ENCODE measurements at regions not wholly inside any gene's neighbourhood (a gene's known extent, or its start where the extent isn't known, plus 50 kb on each side); places are given as distances from the start of the nearest gene placed in this dataset.

- TF ChIP-seq CTCF (IDR thresholded peaks at IDR 0.05; ENCODE audit: low read depth, low read length, missing input control) (no peak), REST (IDR thresholded peaks at IDR 0.05) (no peak), YY1 (IDR thresholded peaks at IDR 0.05) (no peak), TAF1 (conservative IDR thresholded peaks at IDR 0.05) (no peak), RAD21 (IDR thresholded peaks at IDR 0.05) (no peak), GABPA (IDR thresholded peaks at IDR 0.05 in 1 of 2, conservative IDR thresholded peaks at IDR 0.05 in 1 of 2) (no peak), JUND (IDR thresholded peaks at IDR 0.05) (no peak), MAX (IDR thresholded peaks at IDR 0.05) (no peak), HNF4A (conservative IDR thresholded peaks at IDR 0.05) (no peak), FOXA1 (IDR thresholded peaks at IDR 0.05) (no peak), ZBTB33 (IDR thresholded peaks at IDR 0.05) (no peak), SP1 (IDR thresholded peaks at IDR 0.05) (no peak), HNF4G (IDR thresholded peaks at IDR 0.05) (no peak)
Measured at GRCh38 chr4:23163647-23164436, 471.1 kb downstream of the GBA3 start.
